ENCODE measurements at regions not wholly inside any gene's neighbourhood (a gene's known extent, or its start where the extent isn't known, plus 50 kb on each side); places are given as distances from the start of the nearest gene placed in this dataset.

DNA sequence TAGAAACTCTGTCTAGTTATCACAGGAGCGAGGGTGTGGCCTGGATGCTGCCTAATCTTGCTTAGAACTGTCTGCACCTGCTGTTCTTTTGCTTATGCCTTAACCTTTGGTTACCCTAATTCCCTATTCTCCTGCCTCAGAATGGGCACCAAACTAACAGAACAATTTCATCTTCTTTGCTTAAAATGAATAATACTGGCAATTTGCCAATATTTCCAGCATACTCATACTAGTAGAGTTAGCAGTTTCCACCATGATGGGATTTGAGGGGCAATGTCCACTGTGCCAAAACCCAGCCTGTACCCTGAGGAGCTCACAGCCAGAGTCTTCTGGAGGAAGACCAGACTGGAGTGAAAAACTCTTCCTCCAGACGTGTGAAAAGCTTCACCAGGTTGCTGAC lies 136.4 kb downstream of the RPS29 start:
- TF ChIP-seq EZH2phosphoT487 (IDR thresholded peaks at IDR 0.05; ENCODE audit: borderline replicate concordance, low read length): no peak
- TF ChIP-seq, protein P1, sequence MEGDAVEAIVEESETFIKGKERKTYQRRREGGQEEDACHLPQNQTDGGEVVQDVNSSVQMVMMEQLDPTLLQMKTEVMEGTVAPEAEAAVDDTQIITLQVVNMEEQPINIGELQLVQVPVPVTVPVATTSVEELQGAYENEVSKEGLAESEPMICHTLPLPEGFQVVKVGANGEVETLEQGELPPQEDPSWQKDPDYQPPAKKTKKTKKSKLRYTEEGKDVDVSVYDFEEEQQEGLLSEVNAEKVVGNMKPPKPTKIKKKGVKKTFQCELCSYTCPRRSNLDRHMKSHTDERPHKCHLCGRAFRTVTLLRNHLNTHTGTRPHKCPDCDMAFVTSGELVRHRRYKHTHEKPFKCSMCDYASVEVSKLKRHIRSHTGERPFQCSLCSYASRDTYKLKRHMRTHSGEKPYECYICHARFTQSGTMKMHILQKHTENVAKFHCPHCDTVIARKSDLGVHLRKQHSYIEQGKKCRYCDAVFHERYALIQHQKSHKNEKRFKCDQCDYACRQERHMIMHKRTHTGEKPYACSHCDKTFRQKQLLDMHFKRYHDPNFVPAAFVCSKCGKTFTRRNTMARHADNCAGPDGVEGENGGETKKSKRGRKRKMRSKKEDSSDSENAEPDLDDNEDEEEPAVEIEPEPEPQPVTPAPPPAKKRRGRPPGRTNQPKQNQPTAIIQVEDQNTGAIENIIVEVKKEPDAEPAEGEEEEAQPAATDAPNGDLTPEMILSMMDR (IDR thresholded peaks at IDR 0.05; ENCODE audit: low read depth, low read length, poor library complexity, severe bottlenecking): no peak
